DND-41 (cell line): ENCODE measurements at regions not wholly inside any gene's neighbourhood (a gene's known extent, or its start where the extent isn't known, plus 50 kb on each side); places are given as distances from the start of the nearest gene placed in this dataset.

Experiments used
- ATAC-seq: fragments of 200-7000 bp; cut with Tn5 transposase; 3 replicates; pipeline ENCODE4 v1.9.1; 2021; ENCODE audit warnings: low read depth; ENCODE audit not compliant: insufficient read depth
- DNase-seq: peaks from one replicate; pipeline ENCODE4 v3.0.0-alpha.2; 2020
- H2AFZ ChIP-seq: 2 replicates; pipeline ENCODE4 v1.6.0; 2012; ENCODE audit warnings: low read depth, low read length
- H3K27ac ChIP-seq: 2 replicates; pipeline ENCODE4 v1.5.1; 2012; ENCODE audit warnings: low read length, inconsistent platforms
- H3K27me3 ChIP-seq: fragments of 200-600 bp; sonication (generic); 2 replicates; pipeline ENCODE4 v1.6.0; 2012; ENCODE audit warnings: low read length, mild to moderate bottlenecking, inconsistent platforms; ENCODE audit not compliant: insufficient read depth, poor library complexity
- H3K36me3 ChIP-seq: 2 replicates; pipeline ENCODE4 v1.5.1; 2012; ENCODE audit warnings: low read length, inconsistent platforms; ENCODE audit not compliant: insufficient read depth
- H3K4me1 ChIP-seq: 2 replicates; pipeline ENCODE4 v1.5.1; 2012; ENCODE audit warnings: mild to moderate bottlenecking, low read length; ENCODE audit not compliant: insufficient read depth
- H3K4me2 ChIP-seq: 2 replicates; pipeline ENCODE4 v1.6.0; 2012; ENCODE audit warnings: mild to moderate bottlenecking, moderate library complexity, low read length, inconsistent platforms; ENCODE audit not compliant: insufficient read depth
- H3K4me3 ChIP-seq, 2 experiments: fragments of 200-600 bp in 1 of 2; shearing (Covaris generic) in 1 of 2; 2 replicates each; pipeline ENCODE4 v1.5.1; 2012 to 2016; ENCODE audit warnings: inconsistent platforms in 2 of 2, low read length in 2 of 2, mild to moderate bottlenecking in 2 of 2, low read depth in 1 of 2, moderate library complexity in 1 of 2
- H3K79me2 ChIP-seq: 2 replicates; pipeline ENCODE4 v1.6.0; 2012; ENCODE audit warnings: low read length, inconsistent platforms; ENCODE audit not compliant: insufficient read depth
- H3K9ac ChIP-seq: 2 replicates; pipeline ENCODE4 v1.6.0; 2012; ENCODE audit warnings: low read depth, mild to moderate bottlenecking, inconsistent platforms, low read length, moderate library complexity
- H3K9me3 ChIP-seq: 2 replicates; pipeline ENCODE4 v1.5.1; 2012; ENCODE audit warnings: low read length, moderate library complexity, mild to moderate bottlenecking, inconsistent platforms; ENCODE audit not compliant: insufficient read depth, severe bottlenecking
- H4K20me1 ChIP-seq: 2 replicates; pipeline ENCODE4 v1.6.0; 2012; ENCODE audit warnings: low read length; ENCODE audit not compliant: insufficient read depth
- EZH2 ChIP-seq: IDR thresholded peaks from 3 replicates; pipeline ENCODE4 v1.6.1; 2012; ENCODE audit warnings: borderline replicate concordance, low read depth, mild to moderate bottlenecking, moderate library complexity, low read length, inconsistent platforms; ENCODE audit not compliant: severe bottlenecking
- TF ChIP-seq, protein P1 (sequence below): IDR thresholded peaks from 2 replicates; pipeline ENCODE4 v1.5.1; 2012; ENCODE audit warnings: borderline replicate concordance, low read length, moderate library complexity, mild to moderate bottlenecking; ENCODE audit not compliant: poor library complexity, severe bottlenecking; ENCODE audit errors: extremely low read depth

DNA sequence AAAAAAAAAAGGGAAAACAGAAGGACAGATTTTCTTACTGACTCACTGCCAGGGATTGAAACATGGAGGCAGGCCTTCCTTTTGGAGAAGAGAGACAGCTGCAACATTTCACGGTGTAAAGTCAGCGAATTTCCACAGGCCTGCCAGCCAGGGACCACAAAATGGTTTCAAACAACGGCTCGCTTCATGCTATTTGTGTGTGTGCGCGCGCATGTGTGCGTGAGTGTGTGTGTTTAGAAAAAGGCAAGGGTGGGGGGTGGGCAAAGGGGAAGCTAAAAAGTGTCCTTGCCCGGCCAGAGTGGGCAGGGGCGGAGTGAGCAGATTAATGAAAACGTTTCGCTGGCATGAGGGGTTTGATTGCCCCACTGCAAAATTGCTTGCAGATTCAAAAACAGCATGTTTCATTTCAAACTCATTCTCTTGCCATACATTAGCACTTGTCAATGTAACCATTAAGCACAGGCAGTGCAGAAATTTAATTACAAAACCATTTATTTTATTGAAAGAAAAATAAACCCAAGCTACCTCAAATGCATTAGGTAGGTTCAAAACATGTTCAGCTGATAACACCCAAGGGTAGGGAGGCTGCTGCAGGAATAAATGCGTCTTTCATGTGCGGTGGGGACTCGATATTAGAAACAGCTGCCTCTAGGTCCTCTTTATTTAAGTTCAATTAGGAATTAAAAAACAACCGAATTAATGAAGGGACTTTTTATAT lies 182.1 kb upstream of the SIX2 start:
- Histone ChIP-seq H3K4me2 (no peak overlapping the region), H2AFZ (no peak overlapping the region), H3K9me3 (no peaks in the 10 kb centered on the region), H4K20me1 (no peaks in the 10 kb centered on the region), H3K4me1 (no peaks in the 10 kb centered on the region; the same call in 1 of the 2 replicates), H3K36me3 (no peaks in the 10 kb centered on the region), H3K4me3 (no peak overlapping the region), H3K79me2 (no peaks in the 10 kb centered on the region), H3K27ac (no peak overlapping the region), H3K27me3 (no peaks in the 10 kb centered on the region), H3K9ac (no peak overlapping the region)
- ATAC-seq, result no peak
- no peak for DNase-seq
- TF ChIP-seq EZH2, result no peak
- TF ChIP-seq, protein P1, sequence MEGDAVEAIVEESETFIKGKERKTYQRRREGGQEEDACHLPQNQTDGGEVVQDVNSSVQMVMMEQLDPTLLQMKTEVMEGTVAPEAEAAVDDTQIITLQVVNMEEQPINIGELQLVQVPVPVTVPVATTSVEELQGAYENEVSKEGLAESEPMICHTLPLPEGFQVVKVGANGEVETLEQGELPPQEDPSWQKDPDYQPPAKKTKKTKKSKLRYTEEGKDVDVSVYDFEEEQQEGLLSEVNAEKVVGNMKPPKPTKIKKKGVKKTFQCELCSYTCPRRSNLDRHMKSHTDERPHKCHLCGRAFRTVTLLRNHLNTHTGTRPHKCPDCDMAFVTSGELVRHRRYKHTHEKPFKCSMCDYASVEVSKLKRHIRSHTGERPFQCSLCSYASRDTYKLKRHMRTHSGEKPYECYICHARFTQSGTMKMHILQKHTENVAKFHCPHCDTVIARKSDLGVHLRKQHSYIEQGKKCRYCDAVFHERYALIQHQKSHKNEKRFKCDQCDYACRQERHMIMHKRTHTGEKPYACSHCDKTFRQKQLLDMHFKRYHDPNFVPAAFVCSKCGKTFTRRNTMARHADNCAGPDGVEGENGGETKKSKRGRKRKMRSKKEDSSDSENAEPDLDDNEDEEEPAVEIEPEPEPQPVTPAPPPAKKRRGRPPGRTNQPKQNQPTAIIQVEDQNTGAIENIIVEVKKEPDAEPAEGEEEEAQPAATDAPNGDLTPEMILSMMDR, result no peak

DNA sequence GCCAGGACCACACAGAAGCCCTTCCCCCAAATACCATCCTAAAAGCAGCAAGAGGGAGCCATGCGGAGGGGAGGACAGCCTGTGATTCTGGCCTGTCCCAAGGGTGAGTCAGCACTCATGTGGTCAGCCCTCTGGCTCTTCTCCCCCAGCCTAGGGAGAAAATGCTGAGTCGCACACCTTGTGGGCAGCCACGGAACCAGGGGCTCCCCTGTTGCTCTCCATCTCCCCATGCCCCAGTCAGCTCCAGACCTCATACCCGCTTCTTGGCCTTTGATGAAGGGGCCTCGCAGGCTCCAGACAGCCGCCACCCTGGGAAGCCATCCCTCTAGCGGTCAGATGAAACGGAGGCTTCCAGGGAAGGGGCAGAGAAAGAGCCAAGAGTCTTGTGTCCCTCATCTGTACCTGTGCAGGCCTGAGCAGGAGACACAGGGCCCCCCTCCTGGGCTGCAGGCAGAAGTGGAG lies 181.3 kb upstream of the SIX2 start:
- Histone ChIP-seq H3K27ac (no peak overlapping the region), H3K27me3 (no peaks in the 10 kb centered on the region), H3K9me3 (no peaks in the 10 kb centered on the region), H3K4me2 (no peak overlapping the region), H2AFZ (no peak overlapping the region), H3K4me1 (no peaks in the 10 kb centered on the region; the same call in 1 of the 2 replicates), H4K20me1 (no peaks in the 10 kb centered on the region), H3K4me3 (no peak overlapping the region), H3K36me3 (no peaks in the 10 kb centered on the region), H3K79me2 (no peaks in the 10 kb centered on the region), H3K9ac (no peak overlapping the region)
- DNase-seq (no peak), ATAC-seq (no peak)
- TF ChIP-seq EZH2, result no peak
- TF ChIP-seq, protein P1, result no peak

DNA sequence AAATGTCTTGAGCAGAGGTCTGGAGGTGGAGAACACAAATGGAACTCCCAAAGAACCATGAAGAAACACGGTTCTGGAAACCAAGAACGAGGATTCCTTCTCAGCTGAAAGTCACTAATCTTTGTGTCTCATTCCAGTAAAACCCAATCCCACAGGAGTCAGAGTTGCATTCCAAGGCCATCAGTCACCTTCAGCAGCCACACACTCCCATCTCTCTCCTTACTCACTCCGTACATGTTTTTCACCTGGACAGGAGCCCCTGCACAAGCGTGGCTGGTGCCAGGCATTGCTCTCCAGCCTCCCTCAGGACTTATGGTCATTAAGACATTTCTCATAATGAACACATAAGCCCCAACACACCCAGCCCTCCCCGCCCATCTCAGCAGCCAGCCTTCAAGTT lies 175.4 kb upstream of the SIX2 start:
- H4K20me1 ChIP-seq, result no peaks in the 10 kb centered on the region
- H2AFZ ChIP-seq, result no peak overlapping the region
- no peak for TF ChIP-seq EZH2
- H3K4me3 ChIP-seq, result no peak overlapping the region
- DNase-seq (no peak), ATAC-seq (no peak)
- no peak overlapping the region for H3K27ac ChIP-seq
- no peak overlapping the region for H3K4me2 ChIP-seq
- H3K9me3 ChIP-seq, result no peaks in the 10 kb centered on the region
- H3K36me3 ChIP-seq, result no peaks in the 10 kb centered on the region
- H3K4me1 ChIP-seq, result peaks cover 16% of the 10 kb centered on the region
- no peaks in the 10 kb centered on the region for H3K27me3 ChIP-seq
- H3K79me2 ChIP-seq, result no peaks in the 10 kb centered on the region
- H3K9ac ChIP-seq, result no peak overlapping the region

DNA sequence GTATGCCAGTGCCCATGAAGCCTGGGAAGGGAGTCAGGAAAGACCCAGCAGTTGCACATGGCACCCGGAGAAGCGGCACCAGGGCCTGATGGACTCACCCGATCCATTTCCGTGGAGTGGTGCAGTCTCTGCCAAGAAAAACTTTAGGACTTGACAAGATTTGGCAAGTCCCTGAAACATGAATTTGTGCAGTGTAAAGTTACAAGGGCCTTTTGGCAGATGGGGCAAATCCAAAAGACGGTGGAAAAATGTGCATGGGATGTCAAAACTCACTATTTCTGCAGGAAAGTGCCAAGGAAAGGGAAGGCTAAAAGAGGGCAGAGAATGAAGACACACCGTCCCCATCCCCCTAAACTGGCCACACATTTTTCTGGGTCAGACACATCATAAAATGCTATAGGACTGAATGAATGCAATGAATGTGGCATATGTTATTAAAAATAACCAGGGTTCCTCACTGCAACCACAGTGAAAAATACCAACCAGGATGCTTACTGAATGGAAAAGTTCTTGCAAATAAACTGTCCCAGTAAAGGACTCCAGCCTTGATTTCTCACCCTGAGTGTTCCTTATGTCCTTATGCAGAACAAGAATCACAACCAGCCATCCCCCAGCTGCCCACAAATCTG lies 173.5 kb upstream of the SIX2 start:
- Histone ChIP-seq H3K4me2 (no peak overlapping the region), H3K9me3 (no peaks in the 10 kb centered on the region), H4K20me1 (no peaks in the 10 kb centered on the region), H3K27ac (no peak overlapping the region), H3K4me1 (peaks cover 24% of the 10 kb centered on the region), H3K27me3 (no peaks in the 10 kb centered on the region), H3K79me2 (no peaks in the 10 kb centered on the region), H3K9ac (no peak overlapping the region), H3K36me3 (no peaks in the 10 kb centered on the region), H3K4me3 (no peak overlapping the region), H2AFZ (no peak overlapping the region)
- ATAC-seq (no peak), DNase-seq (no peak)
- TF ChIP-seq EZH2, result no peak
- TF ChIP-seq, protein P1, result no peak
